WTC11 (cell line): ENCODE measurements at regions not wholly inside any gene's neighbourhood (a gene's known extent, or its start where the extent isn't known, plus 50 kb on each side); places are given as distances from the start of the nearest gene placed in this dataset.

Source experiments
- ATF2 ChIP-seq: sonication (generic); formaldehyde crosslinking; IDR thresholded peaks from 2 replicates; pipeline ENCODE4 v1.8.1; 2022; ENCODE audit warnings: low read depth, missing genetic modification reagents, borderline replicate concordance
- CBFB ChIP-seq: sonication (generic); formaldehyde crosslinking; IDR thresholded peaks from 2 replicates; pipeline ENCODE4 v1.8.1; 2022; ENCODE audit warnings: mild to moderate bottlenecking, low read depth, missing genetic modification reagents
- CTCF ChIP-seq: fragments of 200-600 bp; IDR thresholded peaks from 2 replicates; pipeline ENCODE4 v1.8.0; 2022; ENCODE audit warnings: antibody characterized with exemption
- FOXP1 ChIP-seq: sonication (generic); formaldehyde crosslinking; IDR thresholded peaks from 2 replicates; pipeline ENCODE4 v1.8.0; 2022; ENCODE audit warnings: missing genetic modification reagents, mild to moderate bottlenecking, moderate library complexity, borderline replicate concordance
- GABPB1 ChIP-seq: sonication (generic); formaldehyde crosslinking; IDR thresholded peaks from 2 replicates; pipeline ENCODE4 v1.8.1; 2023; ENCODE audit warnings: mild to moderate bottlenecking, missing genetic modification reagents
- JAZF1 ChIP-seq: fragments of 250-450 bp; sonication (Bioruptor Pico); IDR thresholded peaks from 2 replicates; pipeline ENCODE4 v1.9.0; 2021; ENCODE audit warnings: moderate library complexity, mild to moderate bottlenecking, inconsistent platforms
- NR2C2 ChIP-seq: sonication (generic); formaldehyde crosslinking; IDR thresholded peaks from 2 replicates; pipeline ENCODE4 v1.8.0; 2022; ENCODE audit warnings: mild to moderate bottlenecking, missing genetic modification reagents
- NR3C1 ChIP-seq: sonication (generic); formaldehyde crosslinking; conservative IDR thresholded peaks from 2 replicates; pipeline ENCODE4 v1.8.1; 2023; ENCODE audit warnings: low read depth, mild to moderate bottlenecking, missing genetic modification reagents
- SP1 ChIP-seq: sonication (generic); formaldehyde crosslinking; conservative IDR thresholded peaks from 2 replicates; pipeline ENCODE4 v1.8.1; 2022; ENCODE audit warnings: missing genetic modification reagents
- TEAD4 ChIP-seq: sonication (generic); formaldehyde crosslinking; IDR thresholded peaks from 2 replicates; pipeline ENCODE4 v1.8.0; 2022; ENCODE audit warnings: mild to moderate bottlenecking, missing genetic modification reagents
- USF2 ChIP-seq: sonication (generic); formaldehyde crosslinking; IDR thresholded peaks from 2 replicates; pipeline ENCODE4 v1.8.1; 2023; ENCODE audit warnings: mild to moderate bottlenecking, missing genetic modification reagents, moderate library complexity
- ZBTB21 ChIP-seq: sonication (generic); formaldehyde crosslinking; IDR thresholded peaks from 2 replicates; pipeline ENCODE4 v1.8.1; 2023; ENCODE audit warnings: mild to moderate bottlenecking, missing genetic modification reagents, borderline replicate concordance
- ZNF671 ChIP-seq: fragments of 250-450 bp; sonication (Bioruptor Pico); IDR thresholded peaks from 2 replicates; pipeline ENCODE4 v1.8.0; 2021; ENCODE audit warnings: mild to moderate bottlenecking

GRCh38 chr6:167559675-167560479, 235.0 kb downstream of the TTLL2 start:
- TF ChIP-seq CTCF = no peak
- TF ChIP-seq TEAD4 = no peak
- TF ChIP-seq ZNF671 (CRISPR knock-in tag) = no peak
- TF ChIP-seq USF2 (CRISPR knock-in tag) = no peak
- TF ChIP-seq CBFB (CRISPR knock-in tag) = no peak
- no peak for TF ChIP-seq NR2C2 (CRISPR knock-in tag)
- TF ChIP-seq GABPB1 (CRISPR knock-in tag) = peak; percentile 100
- no peak for TF ChIP-seq ATF2 (CRISPR knock-in tag)
- TF ChIP-seq SP1 (CRISPR knock-in tag) = no peak
- TF ChIP-seq NR3C1 (CRISPR knock-in tag) = no peak
- TF ChIP-seq JAZF1 (CRISPR knock-in tag) = no peak
- TF ChIP-seq ZBTB21 (CRISPR knock-in tag) = no peak
- TF ChIP-seq FOXP1 = no peak
